AG04449 (cell line): ENCODE measurements at regions not wholly inside any gene's neighbourhood (a gene's known extent, or its start where the extent isn't known, plus 50 kb on each side); places are given as distances from the start of the nearest gene placed in this dataset.

Source experiments
- CTCF ChIA-PET: fragments of 350-600 bp; formaldehyde crosslinking; extraction: SDS; loops from one replicate; lab custom pipeline; 2021; ENCODE audit warnings: antibody characterized with exemption; lab: Yijun Ruan, JAX
- POLR2A ChIA-PET: fragments of 400-600, 350-600 bp; formaldehyde crosslinking; extraction: SDS; loops from one replicate; lab custom pipeline; 2020; ENCODE audit warnings: antibody characterized with exemption, inconsistent platforms; lab: Yijun Ruan, JAX
- DNase-seq: peaks from one replicate; pipeline ENCODE4 v3.0.0-alpha.2; 2010; ENCODE audit warnings: low read depth, low spot score
- H3K4me3 ChIP-seq: 2 replicates; pipeline ENCODE4 v1.5.1; 2011; ENCODE audit warnings: low read depth, mild to moderate bottlenecking, control low read depth, low read length
- TF ChIP-seq, protein P1 (sequence below): IDR thresholded peaks from one replicate; pipeline ENCODE4 v1.5.1; 2011; ENCODE audit warnings: mild to moderate bottlenecking, moderate library complexity, low read length, control low read depth, inconsistent platforms; ENCODE audit not compliant: insufficient read depth; ENCODE audit errors: missing control alignments

- POLR2A ChIA-PET: no interaction called here
Measured at GRCh38 chr3:87797872-87798566, 260.8 kb downstream of the CGGBP1 start.

DNA sequence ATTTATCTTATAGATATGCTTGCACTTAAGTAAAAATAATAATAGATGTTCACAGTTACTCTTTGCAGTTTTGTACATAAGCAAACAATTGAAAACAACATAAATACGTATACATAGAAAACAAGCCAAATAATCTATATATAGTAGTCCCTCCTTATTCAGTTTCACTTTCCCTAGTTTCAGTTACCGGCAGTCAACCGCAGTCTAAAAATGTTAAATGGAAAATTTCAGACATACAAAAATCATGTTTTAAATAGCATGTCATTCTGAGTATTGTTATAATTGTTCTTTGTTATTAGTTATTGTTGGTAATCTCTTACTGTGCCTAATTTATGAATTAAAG, 262.0 kb downstream of the CGGBP1 start:
- POLR2A ChIA-PET: no interaction called here
- TF ChIP-seq, protein P1, sequence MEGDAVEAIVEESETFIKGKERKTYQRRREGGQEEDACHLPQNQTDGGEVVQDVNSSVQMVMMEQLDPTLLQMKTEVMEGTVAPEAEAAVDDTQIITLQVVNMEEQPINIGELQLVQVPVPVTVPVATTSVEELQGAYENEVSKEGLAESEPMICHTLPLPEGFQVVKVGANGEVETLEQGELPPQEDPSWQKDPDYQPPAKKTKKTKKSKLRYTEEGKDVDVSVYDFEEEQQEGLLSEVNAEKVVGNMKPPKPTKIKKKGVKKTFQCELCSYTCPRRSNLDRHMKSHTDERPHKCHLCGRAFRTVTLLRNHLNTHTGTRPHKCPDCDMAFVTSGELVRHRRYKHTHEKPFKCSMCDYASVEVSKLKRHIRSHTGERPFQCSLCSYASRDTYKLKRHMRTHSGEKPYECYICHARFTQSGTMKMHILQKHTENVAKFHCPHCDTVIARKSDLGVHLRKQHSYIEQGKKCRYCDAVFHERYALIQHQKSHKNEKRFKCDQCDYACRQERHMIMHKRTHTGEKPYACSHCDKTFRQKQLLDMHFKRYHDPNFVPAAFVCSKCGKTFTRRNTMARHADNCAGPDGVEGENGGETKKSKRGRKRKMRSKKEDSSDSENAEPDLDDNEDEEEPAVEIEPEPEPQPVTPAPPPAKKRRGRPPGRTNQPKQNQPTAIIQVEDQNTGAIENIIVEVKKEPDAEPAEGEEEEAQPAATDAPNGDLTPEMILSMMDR: no peak
- no peak for DNase-seq
- CTCF ChIA-PET: no interaction called here
- H3K4me3 ChIP-seq: no peak overlapping the region

More at GRCh38 chr3:87797872-87798566, 260.8 kb downstream of the CGGBP1 start:
- TF ChIP-seq, protein P1: no peak
- DNase-seq: no peak
- CTCF ChIA-PET: no interaction called here
- no peak overlapping the region for H3K4me3 ChIP-seq

GRCh38 chr3:87796137-87796842, 262.5 kb downstream of the CGGBP1 start:
- TF ChIP-seq, protein P1: no peak
- CTCF ChIA-PET: no interaction called here
- DNase-seq: no peak
- H3K4me3 ChIP-seq: no peak overlapping the region
- POLR2A ChIA-PET: no interaction called here

DNA sequence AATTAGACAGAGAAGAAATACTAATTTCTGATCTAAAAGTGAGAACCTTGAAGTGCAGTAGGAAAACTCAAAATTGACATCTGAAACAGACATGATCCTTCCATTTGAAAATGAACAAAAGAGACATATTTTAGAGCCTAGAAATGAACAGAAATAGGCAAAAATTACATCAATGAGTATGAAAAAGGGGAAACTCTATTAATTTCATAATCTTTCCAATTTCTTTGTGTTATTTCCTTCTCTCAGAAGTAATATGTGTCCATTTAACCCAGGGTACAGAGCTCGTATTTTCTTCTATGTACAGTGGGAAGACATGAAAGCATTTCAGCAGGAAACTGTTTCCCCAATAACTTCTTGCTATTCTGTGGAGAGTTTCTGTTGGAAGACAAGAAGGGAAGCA, 263.1 kb downstream of the CGGBP1 start:
- H3K4me3 ChIP-seq: no peak overlapping the region
- POLR2A ChIA-PET: no interaction called here
- DNase-seq: no peak
- CTCF ChIA-PET: no interaction called here
- TF ChIP-seq, protein P1: no peak

DNA sequence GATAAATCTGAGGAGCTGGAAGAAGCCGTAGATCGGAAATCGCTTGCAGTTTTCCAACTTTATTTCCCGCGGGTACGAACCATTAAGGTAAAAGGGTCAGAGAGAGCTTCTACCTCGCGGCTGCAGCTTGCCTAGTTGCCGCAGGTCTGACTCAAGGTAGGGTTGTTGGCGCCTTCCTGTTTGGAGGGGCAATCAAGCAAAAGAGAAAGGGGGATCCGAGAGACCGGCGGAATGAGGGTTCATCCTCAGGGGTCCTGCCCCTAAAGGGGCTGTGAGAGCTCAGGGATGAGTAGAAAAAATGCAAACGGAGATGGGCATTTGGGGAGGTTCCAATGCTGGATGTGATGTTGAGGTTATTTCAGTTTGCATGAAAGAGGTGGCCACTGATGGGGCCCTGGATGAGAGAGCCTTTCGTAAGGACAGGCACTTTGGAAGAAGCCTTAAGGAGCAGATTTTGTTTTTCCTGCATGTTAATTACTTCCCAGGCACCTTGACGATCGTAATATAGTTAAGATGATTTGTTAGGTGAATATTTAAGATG, 265.4 kb downstream of the CGGBP1 start:
- no peak overlapping the region for H3K4me3 ChIP-seq
- CTCF ChIA-PET: no interaction called here
- TF ChIP-seq, protein P1: no peak

DNA sequence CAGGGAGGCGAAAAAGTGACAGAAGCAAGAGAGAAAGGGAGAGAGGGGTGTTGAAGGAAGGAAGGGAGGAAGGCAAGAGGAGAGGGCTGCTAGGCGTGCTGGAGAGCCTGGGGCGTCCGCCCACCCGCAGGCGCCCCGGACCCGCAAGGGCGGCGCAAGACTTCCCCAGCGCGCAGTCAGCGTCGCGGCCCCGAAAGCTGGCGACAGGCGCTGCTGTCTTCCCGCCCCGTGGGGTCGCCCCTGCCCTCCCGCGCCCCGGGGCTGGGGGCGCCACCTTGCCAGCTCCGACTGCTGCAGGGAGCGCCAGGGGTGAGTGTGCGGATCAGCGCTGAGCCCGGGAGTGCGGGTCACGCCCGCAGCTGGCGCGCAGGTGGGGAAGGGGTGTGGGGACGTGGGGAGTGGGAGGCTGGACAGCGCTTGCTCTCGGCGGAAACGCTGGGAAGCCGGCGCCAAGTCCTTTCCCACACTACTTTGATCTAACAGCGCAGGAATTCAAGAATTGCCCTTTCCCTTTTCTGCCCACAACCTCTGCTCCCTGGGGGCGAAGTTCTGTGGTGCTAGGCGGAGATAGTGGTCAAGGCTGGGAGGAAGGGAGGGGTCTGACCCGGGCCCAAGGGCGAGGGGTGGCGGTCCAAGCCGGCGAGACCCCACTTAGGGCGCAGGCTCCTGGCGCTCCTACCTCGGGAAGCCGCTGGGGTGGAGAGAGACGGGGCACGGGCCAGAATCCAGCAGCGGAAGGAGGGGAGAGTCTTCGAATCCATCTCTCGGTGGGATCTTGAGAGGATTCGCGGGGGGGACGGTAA, 266.1 kb downstream of the CGGBP1 start, which contains the start of gene HTR1F:
TSS of gene HTR1F (plus strand) at position 173 of the 803 bp plus-strand sequence.
- TF ChIP-seq, protein P1: no peak
- CTCF ChIA-PET: no interaction called here
- POLR2A ChIA-PET: no interaction called here

More for the DNA sequence above, 265.4 kb downstream of the CGGBP1 start:
- POLR2A ChIA-PET: no interaction called here
- no peak for DNase-seq

More for the DNA sequence above, 266.1 kb downstream of the CGGBP1 start, which contains the start of gene HTR1F:
- no peak for DNase-seq
- no peak within 1 kb of the TSS; the same call in 1 of the 2 replicates for H3K4me3 ChIP-seq
